Stomach (tissue), 8 donors: ENCODE measurements at regions not wholly inside any gene's neighbourhood (a gene's known extent, or its start where the extent isn't known, plus 50 kb on each side); places are given as distances from the start of the nearest gene placed in this dataset.
"Not testable (repeated sequence)": the region's sequence is repeated elsewhere in the genome, so short reads cannot be mapped to it uniquely, and the experiment has no call there.

ENCODE experiments used
- DNase-seq, 2 donors: peaks; one replicate each; pipeline versions ENCODE4 v3.0.0 to v3.0.0-alpha.2; 2013 to 2019
- H3K27ac ChIP-seq, 5 donors: fragments of 200-600 bp in 4 of 5; sonication (generic) in 4 of 5; one replicate each; pipeline ENCODE4 v1.5.1; 2013 to 2019; ENCODE audit warnings: mild to moderate bottlenecking in 1 of 5, moderate library complexity in 1 of 5
- H3K27me3 ChIP-seq, 3 donors: fragments of 200-600 bp; sonication (generic); one replicate each; pipeline ENCODE4 v1.5.1; 2017 to 2019; ENCODE audit warnings: mixed run types in 1 of 3
- H3K36me3 ChIP-seq, 4 donors: fragments of 200-600 bp; sonication (generic); 1 replicate in 3 of 4; 2 replicates in 1 of 4; pipeline ENCODE4 v1.5.1; 2016 to 2019
- H3K4me1 ChIP-seq, 4 donors: fragments of 200-600 bp; sonication (generic); one replicate each; pipeline ENCODE4 v1.5.1; 2016 to 2019
- H3K4me3 ChIP-seq, 4 donors: fragments of 200-600 bp; sonication (generic) in 3 of 4; one replicate each; pipeline ENCODE4 v1.5.1; 2016 to 2019; ENCODE audit warnings: mild to moderate bottlenecking in 1 of 4
- H3K9me3 ChIP-seq, 4 donors: fragments of 200-600 bp; sonication (generic); one replicate each; pipeline ENCODE4 v1.5.1; 2016 to 2019
- CTCF ChIP-seq, 7 experiments: fragments of 450-650 bp in 4 of 7; fragments of 200-600 bp in 3 of 7; sonication (generic) in 3 of 7; IDR thresholded peaks; one replicate each; pipeline ENCODE4 v1.5.1; 2016 to 2019; ENCODE audit warnings: antibody characterized with exemption in 7 of 7, control low read depth in 2 of 7, mild to moderate bottlenecking in 1 of 7
- EP300 ChIP-seq: sonication (generic); formaldehyde crosslinking; IDR thresholded peaks from one replicate; pipeline ENCODE4 v1.6.1; 2017; ENCODE audit warnings: antibody characterized with exemption
- POLR2A ChIP-seq, 4 donors: fragments of 450-650 bp; IDR thresholded peaks; one replicate each; pipeline ENCODE4 v1.6.1; 2016; ENCODE audit warnings: antibody characterized with exemption in 4 of 4, control low read depth in 2 of 4, mild to moderate bottlenecking in 1 of 4, moderate library complexity in 1 of 4
- POLR2AphosphoS5 ChIP-seq, 3 donors: sonication (generic); formaldehyde crosslinking; IDR thresholded peaks; one replicate each; pipeline ENCODE4 v1.6.1; 2016; ENCODE audit warnings: antibody characterized with exemption in 3 of 3
- WGBS, 5 donors: extraction: QIAGEN DNeasy Blood & Tissue Kit in 3 of 5; methylation state at CpG; one replicate each; pipeline versions ENCODE4 v1.1.5 to v1.1.7; 2013 to 2018; 5-methylcytosine and 5-hydroxymethylcytosine counted together
- intact Hi-C: fragments of 100-400 bp; cut with DNase I; formaldehyde crosslinking; loops from one replicate; pipeline ENCODE4 v1.15.1; 2023; ENCODE audit warnings: low total_unique reads
- donor health status: healthy with polysubstance abuse.
- donor health status: Bipolar disorder and iron deficiency.
- donor health status: healthy.

- H3K9me3 ChIP-seq: no peaks in the 10 kb centered on the region
- DNase-seq: no peak
- no peaks in the 10 kb centered on the region for H3K4me1 ChIP-seq
- H3K36me3 ChIP-seq: no peaks in the 10 kb centered on the region
- no peak overlapping the region for H3K4me3 ChIP-seq
- no peak overlapping the region for H3K27ac ChIP-seq
- 9 to 24% (median 16%) methylated on average over 1 of the region's 1 CpG for WGBS, 5 donors
- no peaks in the 10 kb centered on the region for H3K27me3 ChIP-seq
- intact Hi-C loops: no loop called here
- TF ChIP-seq EP300: no peak
- TF ChIP-seq POLR2A (IDR thresholded peaks at IDR 0.05): no peak
- TF ChIP-seq CTCF (IDR thresholded peaks at IDR 0.05): no peak
- no peak for TF ChIP-seq POLR2AphosphoS5 (IDR thresholded peaks at IDR 0.05)
Observed at GRCh38 chr3:35473956-35474355, 165.4 kb upstream of the ARPP21 start.

DNA sequence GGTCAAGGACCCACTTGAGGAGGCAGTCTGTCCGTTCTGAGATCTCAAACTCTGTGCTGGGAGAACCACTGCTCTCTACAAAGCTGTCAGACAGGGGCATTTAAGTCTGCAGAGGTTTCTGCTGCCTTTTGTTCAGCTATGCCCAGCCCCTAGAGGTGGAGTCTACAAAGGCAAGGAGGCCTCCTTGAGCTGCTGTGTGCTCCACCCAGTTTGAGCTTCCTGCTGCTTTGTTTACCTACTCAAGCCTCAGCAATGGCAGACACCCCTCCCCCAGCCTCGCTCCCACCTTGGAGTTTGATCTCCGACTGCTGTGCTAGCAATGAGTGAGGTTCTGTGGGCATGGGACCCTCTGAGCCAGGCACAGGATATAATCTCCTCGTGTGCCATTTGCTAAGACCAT, 156.8 kb upstream of the ARPP21 start:
- H3K4me1 ChIP-seq, H3K9me3 ChIP-seq, intact Hi-C loops, H3K36me3 ChIP-seq, H3K27ac ChIP-seq, H3K27me3 ChIP-seq, H3K4me3 ChIP-seq: not testable (repeated sequence)
- peak in 1 of 2 donors; percentile 14 for DNase-seq
- WGBS, 5 donors: 56 to 75% (median 64%) methylated on average over 3 to 4 of the region's 4 CpGs

GRCh38 chr3:35483131-35483530, 156.2 kb upstream of the ARPP21 start:
- no peaks in the 10 kb centered on the region for H3K9me3 ChIP-seq
- no peak for DNase-seq
- H3K4me3 ChIP-seq: no peak overlapping the region
- no peaks in the 10 kb centered on the region for H3K27me3 ChIP-seq
- no peak overlapping the region for H3K27ac ChIP-seq
- peaks cover 0 to 3% (median 0%) of the 10 kb centered on the region in 4 donors for H3K4me1 ChIP-seq
- H3K36me3 ChIP-seq: no peaks in the 10 kb centered on the region
- intact Hi-C loops: no loop called here
- TF ChIP-seq EP300 (no peak), POLR2A (IDR thresholded peaks at IDR 0.05) (no peak), CTCF (IDR thresholded peaks at IDR 0.05) (no peak), POLR2AphosphoS5 (IDR thresholded peaks at IDR 0.05) (no peak)
- WGBS, 5 donors: 49 to 65% (median 56%) methylated on average over 3 of the region's 3 CpGs

DNA sequence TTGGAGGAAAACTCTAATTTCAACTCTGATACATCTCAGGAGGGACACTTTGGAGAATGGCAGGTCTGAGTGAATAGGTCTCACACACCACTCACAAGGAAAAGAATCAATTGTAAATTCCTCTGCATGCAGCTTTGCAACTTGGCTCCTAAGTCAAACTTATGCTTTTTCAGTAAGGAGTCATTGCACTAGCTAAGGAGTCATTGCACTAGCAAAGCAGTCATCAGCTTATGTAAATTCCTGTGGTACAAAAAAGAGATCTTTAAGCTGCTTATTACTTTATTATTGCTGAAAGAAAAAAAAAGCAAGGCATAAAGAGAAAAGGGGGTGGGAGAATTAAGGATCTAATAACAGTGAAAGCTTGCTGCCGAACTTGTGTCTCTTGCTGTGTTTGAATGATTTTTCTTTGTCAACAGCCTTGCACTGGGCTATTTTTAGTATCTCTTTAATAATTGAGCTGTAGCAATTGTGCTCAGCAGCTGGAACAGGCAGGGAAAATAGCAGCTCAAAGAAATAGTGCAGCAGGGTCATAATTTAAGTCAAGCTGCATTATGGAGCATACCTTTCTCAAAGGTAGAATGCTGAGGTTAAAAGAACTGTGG, 154.3 kb upstream of the ARPP21 start:
- 24 to 37% (median 33%) methylated on average over 1 of the region's 1 CpG for WGBS, 5 donors
- intact Hi-C loops: no loop called here
- H3K9me3 ChIP-seq: no peaks in the 10 kb centered on the region
- DNase-seq: peak in 1 of 2 donors; percentile 6
- H3K4me3 ChIP-seq: no peak overlapping the region
- peaks cover 0 to 3% (median 0%) of the 10 kb centered on the region in 4 donors for H3K4me1 ChIP-seq
- H3K27ac ChIP-seq: no peak overlapping the region
- no peaks in the 10 kb centered on the region for H3K36me3 ChIP-seq
- TF ChIP-seq POLR2A (IDR thresholded peaks at IDR 0.05) (no peak), CTCF (IDR thresholded peaks at IDR 0.05) (no peak), EP300 (no peak), POLR2AphosphoS5 (IDR thresholded peaks at IDR 0.05) (no peak)
- H3K27me3 ChIP-seq: no peaks in the 10 kb centered on the region

DNA sequence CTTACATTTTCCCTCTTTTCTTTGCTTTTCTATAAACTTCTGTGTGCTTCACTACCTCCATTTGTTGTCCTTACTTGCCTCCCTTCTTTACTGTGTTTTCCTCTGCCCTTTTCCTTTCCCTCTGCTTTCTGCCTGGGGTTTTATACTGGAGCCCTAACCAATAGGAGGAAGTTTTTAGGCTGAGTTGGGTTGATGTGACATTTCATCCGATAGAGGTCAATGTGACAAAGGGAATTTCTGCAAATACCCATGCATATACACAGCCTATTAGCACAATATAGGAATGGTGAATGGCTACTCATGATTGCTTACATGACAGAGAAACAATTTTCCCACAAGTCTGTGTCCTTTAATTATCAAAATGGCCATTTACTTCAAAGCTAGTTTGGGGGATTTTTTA, 153.0 kb upstream of the ARPP21 start:
- 35 to 56% (median 47%) methylated on average over 1 of the region's 1 CpG for WGBS, 5 donors
- H3K9me3 ChIP-seq: no peaks in the 10 kb centered on the region

More for the DNA sequence above, 153.0 kb upstream of the ARPP21 start:
- Histone ChIP-seq H3K27me3 (no peaks in the 10 kb centered on the region), H3K27ac (no peak overlapping the region), H3K36me3 (no peaks in the 10 kb centered on the region), H3K4me1 (peaks cover 0 to 3% (median 0%) of the 10 kb centered on the region in 4 donors), H3K4me3 (no peak overlapping the region)
- intact Hi-C loops: no loop called here
- TF ChIP-seq EP300 (no peak), CTCF (IDR thresholded peaks at IDR 0.05) (no peak), POLR2AphosphoS5 (IDR thresholded peaks at IDR 0.05) (no peak), POLR2A (IDR thresholded peaks at IDR 0.05) (no peak)
- DNase-seq: peak in 1 of 2 donors; percentile 10
